GM23338 (cell line): ENCODE measurements at regions not wholly inside any gene's neighbourhood (a gene's known extent, or its start where the extent isn't known, plus 50 kb on each side); places are given as distances from the start of the nearest gene placed in this dataset.
"Not testable (repeated sequence)": the region's sequence is repeated elsewhere in the genome, so short reads cannot be mapped to it uniquely, and the experiment has no call there.

Experiments used
- ATAC-seq: fragments of 200-7000 bp; cut with Tn5 transposase; 3 replicates; pipeline ENCODE4 v1.9.1; 2020
- DNase-seq: peaks from one replicate; pipeline ENCODE4 v3.0.0-alpha.2; 2015; ENCODE audit warnings: low spot score
- H2AFZ ChIP-seq: fragments of 200-600 bp; sonication (generic); 2 replicates; pipeline ENCODE4 v1.8.0; 2016; ENCODE audit warnings: antibody characterized with exemption, mild to moderate bottlenecking, moderate library complexity
- H3F3A ChIP-seq: fragments of 200-600 bp; sonication (generic); replicated peaks from 2 replicates; pipeline ENCODE4 v1.8.0; 2017; ENCODE audit warnings: antibody characterized with exemption, mixed run types, low read depth
- H3K27ac ChIP-seq: fragments of 200-600 bp; sonication (generic); 2 replicates; pipeline ENCODE4 v1.6.1; 2016; ENCODE audit warnings: low read depth
- H3K27me3 ChIP-seq: fragments of 200-600 bp; sonication (generic); 2 replicates; pipeline ENCODE4 v1.8.0; 2016; ENCODE audit warnings: mild to moderate bottlenecking, mixed run types, moderate library complexity; ENCODE audit not compliant: insufficient read depth
- H3K36me3 ChIP-seq: fragments of 200-600 bp; sonication (generic); 2 replicates; pipeline ENCODE4 v1.8.0; 2016; ENCODE audit warnings: mild to moderate bottlenecking; ENCODE audit not compliant: insufficient read depth
- H3K4me1 ChIP-seq: fragments of 200-600 bp; sonication (generic); 2 replicates; pipeline ENCODE4 v1.8.0; 2016; ENCODE audit warnings: mild to moderate bottlenecking, moderate library complexity; ENCODE audit not compliant: insufficient read depth
- H3K4me2 ChIP-seq: fragments of 200-600 bp; sonication (generic); 2 replicates; pipeline ENCODE4 v1.7.1; 2017; ENCODE audit warnings: mixed run types
- H3K4me3 ChIP-seq: fragments of 200-600 bp; sonication (generic); 2 replicates; pipeline ENCODE4 v1.6.1; 2016; ENCODE audit warnings: mixed run types
- H3K79me2 ChIP-seq: fragments of 200-600 bp; sonication (generic); replicated peaks from 2 replicates; pipeline ENCODE4 v1.8.0; 2017; ENCODE audit warnings: mild to moderate bottlenecking; ENCODE audit not compliant: insufficient read depth
- H3K9me2 ChIP-seq: fragments of 200-600 bp; sonication (generic); 2 replicates; pipeline ENCODE4 v1.8.0; 2017; ENCODE audit not compliant: insufficient read depth
- H4K20me1 ChIP-seq: fragments of 200-600 bp; sonication (generic); replicated peaks from 2 replicates; pipeline ENCODE4 v1.8.0; 2017; ENCODE audit warnings: mild to moderate bottlenecking; ENCODE audit not compliant: insufficient read depth
- H3K27ac Mint-ChIP-seq: 2 replicates; pipeline ENCODE4 v1.8.0; 2020; ENCODE audit warnings: inconsistent platforms, mild to moderate bottlenecking, moderate library complexity, mixed read lengths
- H3K27me3 Mint-ChIP-seq: 3 replicates; pipeline ENCODE4 v1.8.0; 2022; ENCODE audit warnings: low read depth, mild to moderate bottlenecking, moderate library complexity, mixed read lengths, inconsistent platforms; ENCODE audit not compliant: insufficient read depth, poor library complexity
- H3K36me3 Mint-ChIP-seq: 3 replicates; pipeline ENCODE4 v1.8.0; 2021; ENCODE audit warnings: low read depth, mild to moderate bottlenecking, inconsistent platforms, moderate library complexity, mixed read lengths
- H3K4me1 Mint-ChIP-seq: 3 replicates; pipeline ENCODE4 v1.8.0; 2020; ENCODE audit warnings: mild to moderate bottlenecking, inconsistent platforms, mixed read lengths
- H3K4me3 Mint-ChIP-seq: 3 replicates; pipeline ENCODE4 v1.8.0; 2021; ENCODE audit warnings: moderate library complexity, mild to moderate bottlenecking, inconsistent platforms, mixed read lengths
- H3K9me3 Mint-ChIP-seq: 3 replicates; pipeline ENCODE4 v1.8.0; 2020; ENCODE audit warnings: moderate library complexity, mild to moderate bottlenecking, inconsistent platforms, mixed read lengths
- EZH2 ChIP-seq: fragments of 200-600 bp; sonication (generic); IDR thresholded peaks from one replicate; pipeline ENCODE4 v1.8.0; 2017; ENCODE audit warnings: antibody characterized with exemption, mild to moderate bottlenecking, low read depth; ENCODE audit not compliant: unreplicated experiment
- ZNF114 ChIP-seq: fragments of 250-450 bp; sonication (Bioruptor Pico); IDR thresholded peaks from 2 replicates; pipeline ENCODE4 v1.5.0; 2020; ENCODE audit warnings: mild to moderate bottlenecking, moderate library complexity
- TF ChIP-seq, protein P1 (sequence below): fragments of 250-450 bp; sonication (Bioruptor Pico); IDR thresholded peaks from 2 replicates; pipeline ENCODE4 v1.5.0; 2020; ENCODE audit warnings: mild to moderate bottlenecking, moderate library complexity
- TF ChIP-seq, protein P2 (sequence below): IDR thresholded peaks from 2 replicates; pipeline ENCODE4 v1.6.1; 2016; ENCODE audit warnings: antibody characterized with exemption

DNA sequence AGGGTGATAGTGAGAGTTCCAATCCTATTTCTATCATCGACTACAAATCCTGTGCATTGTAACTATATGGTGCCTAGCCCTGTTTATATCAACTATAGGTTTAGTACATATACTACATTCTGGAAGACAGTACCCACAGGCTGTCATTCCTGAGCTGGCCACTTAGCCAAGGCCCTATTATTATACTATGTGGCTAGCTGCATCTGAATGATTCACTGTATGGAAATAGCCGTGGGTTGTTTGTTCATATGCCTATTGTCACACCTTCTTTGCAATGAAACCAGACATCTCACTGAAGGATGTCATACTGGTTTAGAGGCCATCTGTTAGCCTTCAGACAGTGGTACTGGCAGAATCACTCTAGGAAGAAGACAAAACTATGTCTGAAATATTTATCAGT is 62.3 kb upstream of the FSIP2 start:
- Histone ChIP-seq H2AFZ (no peak overlapping the region), H3K27me3 (no peaks in the 10 kb centered on the region), H3K4me1 (no peaks in the 10 kb centered on the region; the same call in 1 of the 2 replicates), H3K4me3 (no peak overlapping the region), H4K20me1 (no peaks in the 10 kb centered on the region), H3K9me2 (no peaks in the 10 kb centered on the region), H3K27ac (no peak overlapping the region), H3F3A (no peaks in the 10 kb centered on the region), H3K79me2 (no peaks in the 10 kb centered on the region), H3K36me3 (no peaks in the 10 kb centered on the region), H3K4me2 (no peak overlapping the region)
- no peaks in the 10 kb centered on the region for H3K27me3 Mint-ChIP-seq
- H3K4me1 Mint-ChIP-seq = peaks cover 4% of the 10 kb centered on the region; the same call in 1 of the 3 replicates
- TF ChIP-seq EZH2 (no peak), ZNF114 (CRISPR knock-in tag) (no peak)
- TF ChIP-seq, protein P1, sequence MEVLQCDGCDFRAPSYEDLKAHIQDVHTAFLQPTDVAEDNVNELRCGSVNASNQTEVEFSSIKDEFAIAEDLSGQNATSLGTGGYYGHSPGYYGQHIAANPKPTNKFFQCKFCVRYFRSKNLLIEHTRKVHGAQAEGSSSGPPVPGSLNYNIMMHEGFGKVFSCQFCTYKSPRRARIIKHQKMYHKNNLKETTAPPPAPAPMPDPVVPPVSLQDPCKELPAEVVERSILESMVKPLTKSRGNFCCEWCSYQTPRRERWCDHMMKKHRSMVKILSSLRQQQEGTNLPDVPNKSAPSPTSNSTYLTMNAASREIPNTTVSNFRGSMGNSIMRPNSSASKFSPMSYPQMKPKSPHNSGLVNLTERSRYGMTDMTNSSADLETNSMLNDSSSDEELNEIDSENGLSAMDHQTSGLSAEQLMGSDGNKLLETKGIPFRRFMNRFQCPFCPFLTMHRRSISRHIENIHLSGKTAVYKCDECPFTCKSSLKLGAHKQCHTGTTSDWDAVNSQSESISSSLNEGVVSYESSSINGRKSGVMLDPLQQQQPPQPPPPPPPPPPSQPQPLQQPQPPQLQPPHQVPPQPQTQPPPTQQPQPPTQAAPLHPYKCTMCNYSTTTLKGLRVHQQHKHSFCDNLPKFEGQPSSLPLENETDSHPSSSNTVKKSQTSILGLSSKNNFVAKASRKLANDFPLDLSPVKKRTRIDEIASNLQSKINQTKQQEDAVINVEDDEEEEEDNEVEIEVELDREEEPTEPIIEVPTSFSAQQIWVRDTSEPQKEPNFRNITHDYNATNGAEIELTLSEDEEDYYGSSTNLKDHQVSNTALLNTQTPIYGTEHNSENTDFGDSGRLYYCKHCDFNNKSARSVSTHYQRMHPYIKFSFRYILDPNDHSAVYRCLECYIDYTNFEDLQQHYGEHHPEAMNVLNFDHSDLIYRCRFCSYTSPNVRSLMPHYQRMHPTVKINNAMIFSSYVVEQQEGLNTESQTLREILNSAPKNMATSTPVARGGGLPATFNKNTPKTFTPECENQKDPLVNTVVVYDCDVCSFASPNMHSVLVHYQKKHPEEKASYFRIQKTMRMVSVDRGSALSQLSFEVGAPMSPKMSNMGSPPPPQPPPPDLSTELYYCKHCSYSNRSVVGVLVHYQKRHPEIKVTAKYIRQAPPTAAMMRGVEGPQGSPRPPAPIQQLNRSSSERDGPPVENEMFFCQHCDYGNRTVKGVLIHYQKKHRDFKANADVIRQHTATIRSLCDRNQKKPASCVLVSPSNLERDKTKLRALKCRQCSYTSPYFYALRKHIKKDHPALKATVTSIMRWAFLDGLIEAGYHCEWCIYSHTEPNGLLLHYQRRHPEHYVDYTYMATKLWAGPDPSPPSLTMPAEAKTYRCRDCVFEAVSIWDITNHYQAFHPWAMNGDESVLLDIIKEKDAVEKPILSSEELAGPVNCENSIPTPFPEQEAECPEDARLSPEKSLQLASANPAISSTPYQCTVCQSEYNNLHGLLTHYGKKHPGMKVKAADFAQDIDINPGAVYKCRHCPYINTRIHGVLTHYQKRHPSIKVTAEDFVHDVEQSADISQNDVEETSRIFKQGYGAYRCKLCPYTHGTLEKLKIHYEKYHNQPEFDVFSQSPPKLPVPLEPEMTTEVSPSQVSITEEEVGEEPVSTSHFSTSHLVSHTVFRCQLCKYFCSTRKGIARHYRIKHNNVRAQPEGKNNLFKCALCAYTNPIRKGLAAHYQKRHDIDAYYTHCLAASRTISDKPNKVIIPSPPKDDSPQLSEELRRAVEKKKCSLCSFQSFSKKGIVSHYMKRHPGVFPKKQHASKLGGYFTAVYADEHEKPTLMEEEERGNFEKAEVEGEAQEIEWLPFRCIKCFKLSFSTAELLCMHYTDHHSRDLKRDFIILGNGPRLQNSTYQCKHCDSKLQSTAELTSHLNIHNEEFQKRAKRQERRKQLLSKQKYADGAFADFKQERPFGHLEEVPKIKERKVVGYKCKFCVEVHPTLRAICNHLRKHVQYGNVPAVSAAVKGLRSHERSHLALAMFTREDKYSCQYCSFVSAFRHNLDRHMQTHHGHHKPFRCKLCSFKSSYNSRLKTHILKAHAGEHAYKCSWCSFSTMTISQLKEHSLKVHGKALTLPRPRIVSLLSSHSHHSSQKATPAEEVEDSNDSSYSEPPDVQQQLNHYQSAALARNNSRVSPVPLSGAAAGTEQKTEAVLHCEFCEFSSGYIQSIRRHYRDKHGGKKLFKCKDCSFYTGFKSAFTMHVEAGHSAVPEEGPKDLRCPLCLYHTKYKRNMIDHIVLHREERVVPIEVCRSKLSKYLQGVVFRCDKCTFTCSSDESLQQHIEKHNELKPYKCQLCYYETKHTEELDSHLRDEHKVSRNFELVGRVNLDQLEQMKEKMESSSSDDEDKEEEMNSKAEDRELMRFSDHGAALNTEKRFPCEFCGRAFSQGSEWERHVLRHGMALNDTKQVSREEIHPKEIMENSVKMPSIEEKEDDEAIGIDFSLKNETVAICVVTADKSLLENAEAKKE (CRISPR knock-in tag) = no peak
- TF ChIP-seq, protein P2, sequence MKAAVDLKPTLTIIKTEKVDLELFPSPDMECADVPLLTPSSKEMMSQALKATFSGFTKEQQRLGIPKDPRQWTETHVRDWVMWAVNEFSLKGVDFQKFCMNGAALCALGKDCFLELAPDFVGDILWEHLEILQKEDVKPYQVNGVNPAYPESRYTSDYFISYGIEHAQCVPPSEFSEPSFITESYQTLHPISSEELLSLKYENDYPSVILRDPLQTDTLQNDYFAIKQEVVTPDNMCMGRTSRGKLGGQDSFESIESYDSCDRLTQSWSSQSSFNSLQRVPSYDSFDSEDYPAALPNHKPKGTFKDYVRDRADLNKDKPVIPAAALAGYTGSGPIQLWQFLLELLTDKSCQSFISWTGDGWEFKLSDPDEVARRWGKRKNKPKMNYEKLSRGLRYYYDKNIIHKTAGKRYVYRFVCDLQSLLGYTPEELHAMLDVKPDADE = no peak
- no peaks in the 10 kb centered on the region for H3K36me3 Mint-ChIP-seq
- H3K27ac Mint-ChIP-seq = no peak overlapping the region
- ATAC-seq (no peak), DNase-seq (no peak)
- no peak overlapping the region for H3K4me3 Mint-ChIP-seq
- H3K9me3 Mint-ChIP-seq = no peaks in the 10 kb centered on the region; the same call in 1 of the 3 replicates

DNA sequence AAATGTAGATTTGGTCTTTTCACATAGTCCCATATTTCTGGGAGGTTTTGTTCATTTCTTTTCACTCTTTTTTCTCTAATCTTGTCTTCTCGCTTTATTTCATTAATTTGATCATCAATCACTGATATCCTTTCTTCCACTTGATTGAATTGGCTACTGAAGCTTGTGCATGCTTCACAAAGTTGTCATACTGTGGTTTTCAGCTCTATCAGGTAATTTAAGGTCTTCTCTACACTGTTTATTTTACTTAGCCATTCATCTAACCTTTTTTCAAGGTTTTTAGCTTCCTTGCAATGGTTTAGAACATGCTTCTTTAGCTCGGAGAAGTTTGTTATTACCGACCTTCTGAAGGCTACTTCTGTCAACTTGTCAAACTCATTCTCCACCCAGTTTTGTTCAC is 51.6 kb upstream of the FSIP2 start:
- H3K4me3 ChIP-seq, H3K9me2 ChIP-seq, ATAC-seq, H2AFZ ChIP-seq, H3K4me3 Mint-ChIP-seq, H3K4me1 ChIP-seq, H3K4me1 Mint-ChIP-seq, H3K36me3 Mint-ChIP-seq, H3K27ac Mint-ChIP-seq, DNase-seq, H3K36me3 ChIP-seq, H4K20me1 ChIP-seq, H3K27ac ChIP-seq, H3K27me3 ChIP-seq, H3K27me3 Mint-ChIP-seq, H3K79me2 ChIP-seq, H3K4me2 ChIP-seq, H3F3A ChIP-seq: not testable (repeated sequence)
- H3K9me3 Mint-ChIP-seq = peaks cover 21% of the 10 kb centered on the region
